ENCODE measurements at regions not wholly inside any gene's neighbourhood (a gene's known extent, or its start where the extent isn't known, plus 50 kb on each side); places are given as distances from the start of the nearest gene placed in this dataset.

DNA sequence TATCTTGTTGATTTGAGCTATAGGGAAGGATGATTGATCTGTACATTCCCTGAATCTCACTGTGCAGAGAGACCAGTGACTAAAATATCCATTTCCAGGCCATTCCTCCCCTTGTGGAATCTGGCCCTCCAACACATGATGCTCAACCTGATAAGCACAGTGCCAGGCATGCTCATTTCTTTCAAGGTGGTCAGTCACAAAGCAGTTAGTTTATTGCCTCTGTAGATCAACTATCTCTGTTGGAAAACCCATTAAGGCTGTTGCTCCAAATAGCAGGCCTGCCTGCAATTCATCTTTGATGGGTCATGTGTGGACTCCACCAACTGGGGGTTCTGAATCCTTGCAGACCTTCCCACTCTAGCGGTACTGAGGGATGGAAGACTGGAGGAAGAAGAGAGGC is 168.6 kb upstream of the FOXK1 start:
- no peaks in the 10 kb centered on the region for H3K4me1 ChIP-seq
- TF ChIP-seq POLR2A (IDR thresholded peaks at IDR 0.05) = no peak
- TF ChIP-seq, protein P1, sequence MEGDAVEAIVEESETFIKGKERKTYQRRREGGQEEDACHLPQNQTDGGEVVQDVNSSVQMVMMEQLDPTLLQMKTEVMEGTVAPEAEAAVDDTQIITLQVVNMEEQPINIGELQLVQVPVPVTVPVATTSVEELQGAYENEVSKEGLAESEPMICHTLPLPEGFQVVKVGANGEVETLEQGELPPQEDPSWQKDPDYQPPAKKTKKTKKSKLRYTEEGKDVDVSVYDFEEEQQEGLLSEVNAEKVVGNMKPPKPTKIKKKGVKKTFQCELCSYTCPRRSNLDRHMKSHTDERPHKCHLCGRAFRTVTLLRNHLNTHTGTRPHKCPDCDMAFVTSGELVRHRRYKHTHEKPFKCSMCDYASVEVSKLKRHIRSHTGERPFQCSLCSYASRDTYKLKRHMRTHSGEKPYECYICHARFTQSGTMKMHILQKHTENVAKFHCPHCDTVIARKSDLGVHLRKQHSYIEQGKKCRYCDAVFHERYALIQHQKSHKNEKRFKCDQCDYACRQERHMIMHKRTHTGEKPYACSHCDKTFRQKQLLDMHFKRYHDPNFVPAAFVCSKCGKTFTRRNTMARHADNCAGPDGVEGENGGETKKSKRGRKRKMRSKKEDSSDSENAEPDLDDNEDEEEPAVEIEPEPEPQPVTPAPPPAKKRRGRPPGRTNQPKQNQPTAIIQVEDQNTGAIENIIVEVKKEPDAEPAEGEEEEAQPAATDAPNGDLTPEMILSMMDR (IDR thresholded peaks at IDR 0.05) = no peak
- no peak overlapping the region for H3K27ac ChIP-seq
- H3K9me3 ChIP-seq = no peaks in the 10 kb centered on the region
- no peaks in the 10 kb centered on the region for H3K36me3 ChIP-seq
- no peak for DNase-seq
- no peaks in the 10 kb centered on the region for H3K27me3 ChIP-seq
- H3K4me3 ChIP-seq = no peak overlapping the region

DNA sequence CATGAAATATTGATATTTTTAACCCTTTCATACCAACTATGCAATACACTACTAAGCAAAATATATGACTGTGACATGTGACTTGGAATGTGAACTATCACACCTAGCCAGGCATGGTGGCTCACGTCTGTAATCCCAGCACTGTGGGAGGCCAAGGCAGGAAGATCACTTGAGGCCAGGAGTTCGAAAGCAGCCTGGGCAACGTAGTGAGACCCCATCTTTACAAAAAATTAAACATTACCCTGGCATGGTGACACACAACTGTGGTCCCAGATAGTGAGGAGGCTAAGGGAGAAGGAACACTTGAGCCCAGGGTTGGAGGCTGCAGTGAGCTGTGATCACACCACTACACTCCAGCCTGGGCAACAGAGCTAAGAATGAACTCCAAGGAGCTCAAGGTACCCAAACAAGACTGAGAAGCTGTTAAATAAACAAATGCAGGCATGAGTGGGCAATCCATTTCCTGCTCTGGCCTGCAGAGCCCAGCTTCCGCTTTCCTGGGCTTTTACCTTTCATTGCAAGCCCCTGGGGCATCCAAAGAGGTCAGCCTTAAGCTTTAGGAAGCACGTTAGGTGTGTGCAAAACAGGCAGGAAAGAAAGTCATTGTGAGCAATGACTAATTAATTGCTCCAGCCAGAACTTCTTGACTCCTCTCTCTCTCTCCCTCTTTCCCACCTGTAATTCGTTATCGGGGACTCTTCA is 162.1 kb upstream of the FOXK1 start:
- no peak for TF ChIP-seq POLR2A (IDR thresholded peaks at IDR 0.05)
- TF ChIP-seq, protein P1 (IDR thresholded peaks at IDR 0.05) = no peak
- no peaks in the 10 kb centered on the region for H3K27me3 ChIP-seq

DNA sequence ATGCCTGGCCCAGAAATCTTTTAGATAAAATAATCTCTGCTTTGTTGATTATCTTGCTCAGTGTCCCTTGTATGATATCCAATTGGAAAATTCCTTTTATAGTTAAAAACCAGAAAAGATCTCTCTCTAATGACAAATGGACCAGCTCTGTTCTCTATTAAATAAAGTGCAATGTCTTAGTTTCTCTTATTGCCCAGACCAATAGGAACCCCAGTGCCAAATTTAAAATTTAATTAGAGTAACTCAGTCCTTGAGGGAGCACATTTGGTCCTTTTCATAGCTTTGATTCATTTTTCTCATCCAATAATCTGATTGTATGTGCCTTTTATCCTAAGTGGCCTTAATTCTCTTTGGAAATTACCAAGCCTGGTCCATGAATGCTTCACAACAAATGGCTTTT is 158.9 kb upstream of the FOXK1 start:
- TF ChIP-seq, protein P1 (IDR thresholded peaks at IDR 0.05) = no peak
- TF ChIP-seq POLR2A (IDR thresholded peaks at IDR 0.05) = no peak
- Histone ChIP-seq H3K27me3 (no peaks in the 10 kb centered on the region), H3K36me3 (no peaks in the 10 kb centered on the region), H3K27ac (no peak overlapping the region), H3K9me3 (no peaks in the 10 kb centered on the region), H3K4me3 (no peak overlapping the region), H3K4me1 (no peaks in the 10 kb centered on the region)
- DNase-seq = no peak

More for the DNA sequence above, 162.1 kb upstream of the FOXK1 start:
- Histone ChIP-seq H3K27ac (no peak overlapping the region), H3K4me1 (no peaks in the 10 kb centered on the region), H3K36me3 (no peaks in the 10 kb centered on the region), H3K9me3 (no peaks in the 10 kb centered on the region), H3K4me3 (no peak overlapping the region)
- DNase-seq = no peak

DNA sequence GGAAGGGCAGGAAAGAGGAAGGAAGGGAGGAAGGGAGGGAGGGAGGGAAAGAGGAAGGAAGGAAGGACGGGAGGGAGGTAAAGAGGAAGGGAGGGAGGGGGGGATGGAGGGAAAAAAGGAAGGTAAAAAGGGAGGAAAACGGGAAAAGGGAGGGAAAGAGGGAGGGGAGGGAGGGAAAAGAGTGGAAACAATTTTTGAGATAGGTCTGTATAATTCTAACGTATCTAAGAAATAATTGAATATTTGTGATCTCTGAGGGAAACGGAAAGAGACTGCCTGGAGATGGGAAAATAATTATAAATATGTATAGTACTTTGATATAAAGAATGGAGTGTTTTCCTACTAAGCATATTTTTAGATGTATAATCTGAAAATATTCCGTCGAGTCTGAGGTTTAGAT is 158.2 kb upstream of the FOXK1 start:
- Histone ChIP-seq H3K4me1 (no peaks in the 10 kb centered on the region), H3K36me3 (no peaks in the 10 kb centered on the region), H3K27me3 (no peaks in the 10 kb centered on the region), H3K4me3 (no peak overlapping the region), H3K9me3 (no peaks in the 10 kb centered on the region), H3K27ac (no peak overlapping the region)
- no peak for TF ChIP-seq POLR2A (IDR thresholded peaks at IDR 0.05)
- TF ChIP-seq, protein P1 (IDR thresholded peaks at IDR 0.05) = no peak
- DNase-seq = no peak

DNA sequence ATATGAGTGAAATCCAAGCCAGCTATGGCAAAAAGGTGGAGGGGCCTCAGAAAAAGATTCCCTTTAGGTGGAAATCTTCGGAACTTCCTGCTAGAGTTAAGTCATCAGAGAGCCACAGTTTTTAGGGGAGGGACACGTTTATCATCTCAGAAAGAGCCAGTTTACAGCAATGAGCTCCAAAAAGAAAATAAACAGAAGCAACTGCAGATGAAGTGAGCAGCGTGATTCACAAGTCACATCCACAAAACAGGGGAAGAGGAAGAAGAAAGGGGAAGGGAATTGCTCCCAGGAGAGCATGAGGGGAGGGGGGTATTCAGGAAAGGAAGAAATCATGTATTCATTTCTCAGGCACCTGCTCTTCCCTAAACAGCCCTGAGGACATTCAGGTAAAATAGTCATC is 156.2 kb upstream of the FOXK1 start:
- no peaks in the 10 kb centered on the region for H3K9me3 ChIP-seq
- H3K4me3 ChIP-seq = no peak overlapping the region
- no peak for TF ChIP-seq POLR2A (IDR thresholded peaks at IDR 0.05)
- TF ChIP-seq, protein P1 (IDR thresholded peaks at IDR 0.05) = no peak
- H3K4me1 ChIP-seq = no peaks in the 10 kb centered on the region
- H3K27me3 ChIP-seq = no peaks in the 10 kb centered on the region
- H3K36me3 ChIP-seq = no peaks in the 10 kb centered on the region
- H3K27ac ChIP-seq = no peak overlapping the region
- no peak for DNase-seq

Measured in Peyer's patch (tissue), 4 donors.